ENCODE measurements at regions not wholly inside any gene's neighbourhood (a gene's known extent, or its start where the extent isn't known, plus 50 kb on each side); places are given as distances from the start of the nearest gene placed in this dataset.

- DNase-seq (ENCODE audit: extremely low spot score, unreplicated experiment) = no peak
- Mint-ChIP-seq H3K4me1 (ENCODE audit: unreplicated experiment) (peaks cover 24% of the 10 kb centered on the region), H3K27ac (no peak overlapping the region), H3K36me3 (no peaks in the 10 kb centered on the region), H3K27me3 (no peaks in the 10 kb centered on the region), H3K4me3 (no peak overlapping the region), H3K9me3 (no peaks in the 10 kb centered on the region)
- no peak for TF ChIP-seq CTCF (conservative IDR thresholded peaks at IDR 0.05)
Measured at GRCh38 chr4:138697851-138698250, 317.7 kb upstream of the NOCT start.

GRCh38 chr4:138696771-138697170 lies 318.8 kb upstream of the NOCT start:
- Mint-ChIP-seq H3K27ac (no peak overlapping the region), H3K9me3 (no peaks in the 10 kb centered on the region), H3K4me1 (ENCODE audit: unreplicated experiment) (peaks cover 21% of the 10 kb centered on the region), H3K36me3 (no peaks in the 10 kb centered on the region), H3K4me3 (peak overlapping the region; percentile 14), H3K27me3 (no peaks in the 10 kb centered on the region)
- no peak for DNase-seq (ENCODE audit: extremely low spot score, unreplicated experiment)
- TF ChIP-seq CTCF (conservative IDR thresholded peaks at IDR 0.05) = no peak

- Mint-ChIP-seq H3K27ac (no peak overlapping the region), H3K4me1 (ENCODE audit: unreplicated experiment) (peaks cover 21% of the 10 kb centered on the region), H3K9me3 (no peaks in the 10 kb centered on the region), H3K4me3 (no peak overlapping the region), H3K36me3 (no peaks in the 10 kb centered on the region), H3K27me3 (no peaks in the 10 kb centered on the region)
- DNase-seq (ENCODE audit: extremely low spot score, unreplicated experiment) = no peak
- no peak for TF ChIP-seq CTCF (conservative IDR thresholded peaks at IDR 0.05)
Measured at GRCh38 chr4:138696058-138696457, 319.5 kb upstream of the NOCT start.

- Mint-ChIP-seq H3K27ac (no peak overlapping the region), H3K4me3 (no peak overlapping the region), H3K4me1 (ENCODE audit: unreplicated experiment) (peaks cover 21% of the 10 kb centered on the region), H3K36me3 (no peaks in the 10 kb centered on the region), H3K27me3 (no peaks in the 10 kb centered on the region), H3K9me3 (no peaks in the 10 kb centered on the region)
- TF ChIP-seq CTCF (conservative IDR thresholded peaks at IDR 0.05) = no peak
- no peak for DNase-seq (ENCODE audit: extremely low spot score, unreplicated experiment)
Measured at GRCh38 chr4:138693526-138693925, 322.1 kb upstream of the NOCT start.

- DNase-seq (ENCODE audit: extremely low spot score, unreplicated experiment) = no peak
- Mint-ChIP-seq H3K36me3 (no peaks in the 10 kb centered on the region), H3K4me3 (no peak overlapping the region), H3K27ac (no peak overlapping the region), H3K4me1 (ENCODE audit: unreplicated experiment) (peaks cover 27% of the 10 kb centered on the region), H3K9me3 (no peaks in the 10 kb centered on the region), H3K27me3 (no peaks in the 10 kb centered on the region)
- no peak for TF ChIP-seq CTCF (conservative IDR thresholded peaks at IDR 0.05)
Measured at GRCh38 chr4:138692411-138692810, 323.2 kb upstream of the NOCT start.

- Mint-ChIP-seq H3K27ac (no peak overlapping the region), H3K27me3 (no peaks in the 10 kb centered on the region), H3K4me3 (no peak overlapping the region), H3K4me1 (ENCODE audit: unreplicated experiment) (peaks cover 36% of the 10 kb centered on the region), H3K36me3 (no peaks in the 10 kb centered on the region), H3K9me3 (no peaks in the 10 kb centered on the region)
- TF ChIP-seq CTCF (conservative IDR thresholded peaks at IDR 0.05) = no peak
- DNase-seq (ENCODE audit: extremely low spot score, unreplicated experiment) = no peak
Measured at GRCh38 chr4:138689593-138689992, 326.0 kb upstream of the NOCT start.

Measured in type B pancreatic cell (in vitro differentiated cells).